GM12875 (cell line): ENCODE measurements at regions not wholly inside any gene's neighbourhood (a gene's known extent, or its start where the extent isn't known, plus 50 kb on each side); places are given as distances from the start of the nearest gene placed in this dataset.

Source experiments
- H3K4me3 ChIP-seq: one replicate; pipeline ENCODE4 v1.5.1; 2011; ENCODE audit warnings: low read depth, low read length, control low read depth
- CTCF ChIP-seq: IDR thresholded peaks from 2 replicates; pipeline ENCODE4 v1.5.1; 2011; ENCODE audit warnings: low read depth, mild to moderate bottlenecking, control low read depth, inconsistent platforms, low read length, moderate library complexity, borderline replicate concordance; ENCODE audit not compliant: insufficient read depth

- no peak for TF ChIP-seq CTCF
These were observed 1256.4 kb downstream of the EFNA5 start for GRCh38 chr5:106414342-106414741.

GRCh38 chr5:106412606-106413005 is 1258.1 kb downstream of the EFNA5 start:
- no peak for TF ChIP-seq CTCF
- no peak overlapping the region for H3K4me3 ChIP-seq

More at GRCh38 chr5:106414342-106414741, 1256.4 kb downstream of the EFNA5 start:
- no peak overlapping the region for H3K4me3 ChIP-seq

GRCh38 chr5:106408570-106408969 is 1262.2 kb downstream of the EFNA5 start:
- H3K4me3 ChIP-seq = no peak overlapping the region

GRCh38 chr5:106408141-106408540 is 1262.6 kb downstream of the EFNA5 start:
- no peak overlapping the region for H3K4me3 ChIP-seq
- no peak for TF ChIP-seq CTCF

More at GRCh38 chr5:106408570-106408969, 1262.2 kb downstream of the EFNA5 start:
- no peak for TF ChIP-seq CTCF

GRCh38 chr5:106401561-106401960 is 1269.2 kb downstream of the EFNA5 start:
- TF ChIP-seq CTCF = no peak
- H3K4me3 ChIP-seq = no peak overlapping the region

GRCh38 chr5:106399391-106399790 is 1271.3 kb downstream of the EFNA5 start:
- no peak overlapping the region for H3K4me3 ChIP-seq
- no peak for TF ChIP-seq CTCF

- no peak overlapping the region for H3K4me3 ChIP-seq
- no peak for TF ChIP-seq CTCF
These were observed 1273.0 kb downstream of the EFNA5 start for GRCh38 chr5:106397700-106398099.
